H9 (cell line): ENCODE measurements at regions not wholly inside any gene's neighbourhood (a gene's known extent, or its start where the extent isn't known, plus 50 kb on each side); places are given as distances from the start of the nearest gene placed in this dataset.

Experiments
- DNase-seq: peaks from one replicate; pipeline ENCODE4 v3.0.0-alpha.2; 2017
- H2AFZ ChIP-seq: one replicate; pipeline ENCODE4 v1.6.1; 2013; ENCODE audit warnings: mild to moderate bottlenecking, low read length, control low read depth, moderate library complexity
- H2AK5ac ChIP-seq: 2 replicates; pipeline ENCODE4 v1.6.1; 2013; ENCODE audit warnings: low read length, control low read depth, mixed read lengths; ENCODE audit not compliant: insufficient read length
- H2BK120ac ChIP-seq: one replicate; pipeline ENCODE4 v1.6.1; 2013; ENCODE audit warnings: low read depth, mild to moderate bottlenecking, low read length, control low read depth, inconsistent platforms; ENCODE audit not compliant: poor library complexity, severe bottlenecking
- H2BK12ac ChIP-seq: 2 replicates; pipeline ENCODE4 v1.6.1; 2013; ENCODE audit warnings: low read length, control low read depth, mixed read lengths, low read depth; ENCODE audit not compliant: insufficient read length
- H2BK15ac ChIP-seq: 2 replicates; pipeline ENCODE4 v1.6.1; 2013; ENCODE audit warnings: low read depth, low read length, control low read depth
- H2BK20ac ChIP-seq: one replicate; pipeline ENCODE4 v1.6.1; 2013; ENCODE audit warnings: low read depth, mild to moderate bottlenecking, low read length, control low read depth, inconsistent platforms; ENCODE audit not compliant: poor library complexity, severe bottlenecking
- H2BK5ac ChIP-seq: 2 replicates; pipeline ENCODE4 v1.6.1; 2013; ENCODE audit warnings: low read length, control low read depth, mixed read lengths; ENCODE audit not compliant: insufficient read length
- H3K14ac ChIP-seq: 2 replicates; pipeline ENCODE4 v1.6.1; 2013; ENCODE audit warnings: low read length, control low read depth; ENCODE audit not compliant: insufficient read depth
- H3K18ac ChIP-seq: 2 replicates; pipeline ENCODE4 v1.6.1; 2013; ENCODE audit warnings: low read depth, mild to moderate bottlenecking, mixed read lengths, low read length, control low read depth; ENCODE audit not compliant: insufficient read length
- H3K23ac ChIP-seq: 2 replicates; pipeline ENCODE4 v1.6.1; 2013; ENCODE audit warnings: low read length, control low read depth, mixed read lengths, low read depth; ENCODE audit not compliant: insufficient read length
- H3K23me2 ChIP-seq: 2 replicates; pipeline ENCODE4 v1.6.1; 2013; ENCODE audit warnings: low read depth, mild to moderate bottlenecking, mixed read lengths, low read length, control low read depth; ENCODE audit not compliant: insufficient read length, poor library complexity, severe bottlenecking
- H3K27ac ChIP-seq: 2 replicates; pipeline ENCODE4 v1.5.1; 2013; ENCODE audit warnings: low read length, control low read depth, mixed read lengths, low read depth; ENCODE audit not compliant: insufficient read length
- H3K27me3 ChIP-seq: 2 replicates; pipeline ENCODE4 v1.6.1; 2013; ENCODE audit warnings: low read length, control low read depth, inconsistent platforms; ENCODE audit not compliant: insufficient read depth
- H3K4ac ChIP-seq: 2 replicates; pipeline ENCODE4 v1.6.1; 2013; ENCODE audit warnings: low read depth, mild to moderate bottlenecking, control low read depth, inconsistent platforms, low read length, moderate library complexity
- H3K4me1 ChIP-seq: 2 replicates; pipeline ENCODE4 v1.6.1; 2013; ENCODE audit warnings: low read length, control low read depth, inconsistent platforms; ENCODE audit not compliant: insufficient read depth
- H3K4me2 ChIP-seq: 2 replicates; pipeline ENCODE4 v1.6.1; 2013; ENCODE audit warnings: low read length, control low read depth, mixed read lengths; ENCODE audit not compliant: insufficient read length, insufficient read depth
- H3K56ac ChIP-seq: 2 replicates; pipeline ENCODE4 v1.6.1; 2013; ENCODE audit warnings: low read depth, mild to moderate bottlenecking, mixed read lengths, low read length, control low read depth; ENCODE audit not compliant: insufficient read length
- H3K79me1 ChIP-seq: 2 replicates; pipeline ENCODE4 v1.6.1; 2013; ENCODE audit warnings: low read depth, mild to moderate bottlenecking, moderate library complexity, low read length, control low read depth, inconsistent platforms; ENCODE audit not compliant: insufficient read depth, poor library complexity, severe bottlenecking
- H3K79me2 ChIP-seq: 2 replicates; pipeline ENCODE4 v1.6.1; 2013; ENCODE audit warnings: low read length, control low read depth, inconsistent platforms; ENCODE audit not compliant: insufficient read depth
- H3K9ac ChIP-seq: 2 replicates; pipeline ENCODE4 v1.6.1; 2013; ENCODE audit warnings: low read length, control low read depth, mixed read lengths; ENCODE audit not compliant: insufficient read length; ENCODE audit errors: extremely low read depth
- H3K9me3 ChIP-seq: one replicate; pipeline ENCODE4 v1.6.1; 2013; ENCODE audit warnings: low read depth, low read length, inconsistent platforms; ENCODE audit not compliant: control insufficient read depth
- H3T11ph ChIP-seq: one replicate; pipeline ENCODE4 v1.6.1; 2013; ENCODE audit warnings: mild to moderate bottlenecking, low read length, control low read depth, inconsistent platforms
- H4K20me1 ChIP-seq: one replicate; pipeline ENCODE4 v1.6.1; 2013; ENCODE audit not compliant: control insufficient read depth, insufficient read length, insufficient read depth
- H4K5ac ChIP-seq: 2 replicates; pipeline ENCODE4 v1.6.1; 2013; ENCODE audit warnings: low read depth, mild to moderate bottlenecking, mixed read lengths, low read length, control low read depth; ENCODE audit not compliant: insufficient read length
- H4K8ac ChIP-seq: replicated peaks from 2 replicates; pipeline ENCODE4 v1.6.1; 2013; ENCODE audit warnings: low read length, control low read depth, mixed read lengths, low read depth; ENCODE audit not compliant: insufficient read length
- H4K91ac ChIP-seq: 2 replicates; pipeline ENCODE4 v1.6.1; 2013; ENCODE audit warnings: low read depth, mild to moderate bottlenecking, moderate library complexity, mixed read lengths, low read length, control low read depth; ENCODE audit not compliant: insufficient read length
- H3K27ac Mint-ChIP-seq, 3 experiments: 2 replicates in 2 of 3; 3 replicates in 1 of 3; pipeline ENCODE4 v1.8.0; 2020 to 2021; ENCODE audit warnings: mixed read lengths in 3 of 3, mild to moderate bottlenecking in 1 of 3, moderate library complexity in 1 of 3
- H3K27me3 Mint-ChIP-seq: 2 replicates; pipeline ENCODE4 v1.8.0; 2021; ENCODE audit warnings: low read depth, mild to moderate bottlenecking, moderate library complexity, mixed read lengths
- H3K36me3 Mint-ChIP-seq, 3 experiments: 2 replicates in 2 of 3; 3 replicates in 1 of 3; pipeline ENCODE4 v1.8.0; 2020 to 2021; ENCODE audit warnings: low read depth in 3 of 3, mixed read lengths in 3 of 3; ENCODE audit not compliant: insufficient read depth in 1 of 3
- H3K4me1 Mint-ChIP-seq, 2 experiments: 2 replicates each; pipeline ENCODE4 v1.8.0; 2020; ENCODE audit warnings: mixed read lengths in 2 of 2
- H3K4me3 Mint-ChIP-seq, 2 experiments: 2 replicates in 1 of 2; 3 replicates in 1 of 2; pipeline ENCODE4 v1.8.0; 2020 to 2021; ENCODE audit warnings: mild to moderate bottlenecking in 2 of 2, mixed read lengths in 2 of 2, moderate library complexity in 1 of 2
- H3K9me3 Mint-ChIP-seq, 2 experiments: 2 replicates in 1 of 2; 3 replicates in 1 of 2; pipeline ENCODE4 v1.8.0; 2020; ENCODE audit warnings: mild to moderate bottlenecking in 2 of 2, mixed read lengths in 2 of 2, moderate library complexity in 1 of 2
- WGBS: extraction: QIAGEN DNeasy Blood & Tissue Kit; methylation state at CpG from one replicate; pipeline ENCODE4 v1.1.7; 2013; ENCODE audit warnings: missing lambda C conversion rate, low lambda C conversion rate, mixed read lengths; ENCODE audit not compliant: insufficient read length; ENCODE audit errors: extremely low coverage; 5-methylcytosine and 5-hydroxymethylcytosine counted together
- TF ChIP-seq, protein P1 (sequence below): fragments of 200-600 bp; sonication (generic); conservative IDR thresholded peaks from 3 replicates; pipeline ENCODE4 v1.8.0; 2021; ENCODE audit warnings: antibody characterized with exemption, mild to moderate bottlenecking

GRCh38 chr13:74819549-74819948 is 662.4 kb downstream of the TBC1D4 start:
- Histone ChIP-seq H3K27ac (no peak overlapping the region), H3K79me2 (no peaks in the 10 kb centered on the region), H3K4me1 (no peaks in the 10 kb centered on the region), H4K20me1 (no peaks in the 10 kb centered on the region), H2BK120ac (no peak overlapping the region), H2AFZ (no peak overlapping the region), H4K8ac (no peak overlapping the region), H3K23me2 (no peaks in the 10 kb centered on the region), H2BK5ac (no peak overlapping the region), H3K9ac (no peak overlapping the region), H3K4ac (no peak overlapping the region), H3K27me3 (no peaks in the 10 kb centered on the region), H3K56ac (no peak overlapping the region), H3K79me1 (no peaks in the 10 kb centered on the region), H2BK15ac (no peak overlapping the region), H3K9me3 (no peaks in the 10 kb centered on the region), H3K4me2 (no peak overlapping the region), H2BK20ac (no peak overlapping the region), H3T11ph (no peak overlapping the region), H3K23ac (no peak overlapping the region), H4K5ac (no peak overlapping the region), H2BK12ac (no peak overlapping the region), H3K18ac (no peak overlapping the region), H4K91ac (no peak overlapping the region), H2AK5ac (no peak overlapping the region), H3K14ac (no peak overlapping the region)
- Mint-ChIP-seq H3K36me3 (no peaks in the 10 kb centered on the region), H3K27me3 (no peaks in the 10 kb centered on the region; the same call in 1 of the 2 replicates), H3K4me3 (no peak overlapping the region), H3K4me1 (no peaks in the 10 kb centered on the region), H3K9me3 (no peaks in the 10 kb centered on the region), H3K27ac (no peak overlapping the region)
- no CpG with 5 or more reads among the region's 2 CpGs for WGBS
- TF ChIP-seq, protein P1, sequence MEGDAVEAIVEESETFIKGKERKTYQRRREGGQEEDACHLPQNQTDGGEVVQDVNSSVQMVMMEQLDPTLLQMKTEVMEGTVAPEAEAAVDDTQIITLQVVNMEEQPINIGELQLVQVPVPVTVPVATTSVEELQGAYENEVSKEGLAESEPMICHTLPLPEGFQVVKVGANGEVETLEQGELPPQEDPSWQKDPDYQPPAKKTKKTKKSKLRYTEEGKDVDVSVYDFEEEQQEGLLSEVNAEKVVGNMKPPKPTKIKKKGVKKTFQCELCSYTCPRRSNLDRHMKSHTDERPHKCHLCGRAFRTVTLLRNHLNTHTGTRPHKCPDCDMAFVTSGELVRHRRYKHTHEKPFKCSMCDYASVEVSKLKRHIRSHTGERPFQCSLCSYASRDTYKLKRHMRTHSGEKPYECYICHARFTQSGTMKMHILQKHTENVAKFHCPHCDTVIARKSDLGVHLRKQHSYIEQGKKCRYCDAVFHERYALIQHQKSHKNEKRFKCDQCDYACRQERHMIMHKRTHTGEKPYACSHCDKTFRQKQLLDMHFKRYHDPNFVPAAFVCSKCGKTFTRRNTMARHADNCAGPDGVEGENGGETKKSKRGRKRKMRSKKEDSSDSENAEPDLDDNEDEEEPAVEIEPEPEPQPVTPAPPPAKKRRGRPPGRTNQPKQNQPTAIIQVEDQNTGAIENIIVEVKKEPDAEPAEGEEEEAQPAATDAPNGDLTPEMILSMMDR = no peak
- DNase-seq = no peak
